NCI-H187 treated with DMSO at 0.1 percent for 48 hours (cell line): ENCODE measurements at regions not wholly inside any gene's neighbourhood (a gene's known extent, or its start where the extent isn't known, plus 50 kb on each side); places are given as distances from the start of the nearest gene placed in this dataset.
"Not testable (repeated sequence)": the region's sequence is repeated elsewhere in the genome, so short reads cannot be mapped to it uniquely, and the experiment has no call there.

ENCODE experiments used
- DNase-seq: peaks from one replicate; lab custom pipeline; 2025; lab: John Stamatoyannopoulos, UW

DNA sequence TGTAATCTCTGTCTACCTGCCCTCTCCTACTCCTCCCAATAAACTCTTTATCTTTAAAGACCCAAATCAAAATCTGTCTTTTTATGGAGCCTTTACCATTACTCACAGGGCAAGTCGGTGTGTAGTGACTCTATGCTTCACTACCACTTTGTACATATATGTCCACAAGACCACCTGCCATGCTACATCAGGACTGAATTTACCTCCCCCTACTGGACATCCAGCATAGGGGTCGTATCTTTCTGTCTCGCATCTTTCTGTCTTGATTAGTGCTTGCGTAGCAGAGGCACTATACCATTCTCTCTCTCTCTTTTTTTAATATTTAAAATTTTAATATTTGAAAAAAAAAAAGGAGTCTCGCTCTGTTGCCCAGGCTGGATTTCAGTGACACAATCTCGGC, 587.5 kb downstream of the SOX5 start:
- DNase-seq, result no peak

DNA sequence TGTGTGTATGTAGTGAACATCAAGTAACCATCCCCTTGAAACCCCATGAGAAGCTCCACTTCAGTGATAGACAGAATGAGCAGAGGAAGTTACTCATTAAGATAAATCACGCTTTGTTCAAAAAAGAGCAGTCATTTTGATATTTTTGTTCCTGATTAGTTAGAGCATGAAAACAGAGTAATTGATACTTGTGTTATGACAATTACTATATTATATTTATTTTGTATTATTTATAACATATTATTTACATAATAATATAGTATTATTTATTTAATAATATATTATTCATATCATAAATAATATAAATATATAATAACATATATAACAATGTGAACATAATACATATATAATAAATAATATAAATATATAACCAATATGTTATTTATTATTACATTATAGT, 580.9 kb downstream of the SOX5 start:
- no peak for DNase-seq

DNA sequence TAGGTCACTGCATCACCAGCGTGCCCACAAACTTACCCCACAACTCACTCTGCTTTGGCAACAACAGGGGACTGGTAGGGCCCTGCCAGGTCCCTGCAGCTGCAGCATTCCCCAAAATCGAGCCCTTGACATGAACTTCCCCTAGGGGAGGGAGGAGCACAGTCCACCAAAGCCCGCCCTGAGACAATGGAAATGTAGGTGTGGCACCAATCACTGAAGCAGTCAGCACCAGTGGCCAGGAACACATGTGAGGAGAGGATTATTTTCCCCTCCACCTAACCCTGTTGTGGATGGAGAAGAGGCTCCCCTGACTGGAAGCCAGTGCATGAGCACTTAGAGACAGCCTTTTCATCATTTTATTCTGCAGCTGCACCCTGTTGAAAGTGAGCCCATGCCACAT, 573.8 kb downstream of the SOX5 start:
- DNase-seq, result no peak

DNA sequence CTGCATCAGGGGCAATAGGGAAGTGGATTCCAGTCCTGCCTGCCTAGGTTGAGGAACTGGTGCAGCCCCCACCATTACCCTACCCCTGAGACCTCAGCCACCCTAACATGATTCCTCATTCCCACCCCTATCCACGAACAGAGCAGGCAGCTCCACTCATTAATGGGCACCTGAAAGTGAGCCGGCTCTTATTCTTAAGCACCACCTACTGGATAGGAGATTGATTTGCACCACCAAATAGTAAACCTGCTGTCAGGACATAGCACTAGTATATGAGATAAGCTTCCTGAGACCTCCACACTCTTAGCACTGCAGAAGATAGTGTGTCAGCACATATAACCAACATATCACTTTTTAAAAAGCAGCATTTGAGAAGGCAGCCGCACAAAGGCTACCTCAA, 573.2 kb downstream of the SOX5 start:
- no peak for DNase-seq

DNA sequence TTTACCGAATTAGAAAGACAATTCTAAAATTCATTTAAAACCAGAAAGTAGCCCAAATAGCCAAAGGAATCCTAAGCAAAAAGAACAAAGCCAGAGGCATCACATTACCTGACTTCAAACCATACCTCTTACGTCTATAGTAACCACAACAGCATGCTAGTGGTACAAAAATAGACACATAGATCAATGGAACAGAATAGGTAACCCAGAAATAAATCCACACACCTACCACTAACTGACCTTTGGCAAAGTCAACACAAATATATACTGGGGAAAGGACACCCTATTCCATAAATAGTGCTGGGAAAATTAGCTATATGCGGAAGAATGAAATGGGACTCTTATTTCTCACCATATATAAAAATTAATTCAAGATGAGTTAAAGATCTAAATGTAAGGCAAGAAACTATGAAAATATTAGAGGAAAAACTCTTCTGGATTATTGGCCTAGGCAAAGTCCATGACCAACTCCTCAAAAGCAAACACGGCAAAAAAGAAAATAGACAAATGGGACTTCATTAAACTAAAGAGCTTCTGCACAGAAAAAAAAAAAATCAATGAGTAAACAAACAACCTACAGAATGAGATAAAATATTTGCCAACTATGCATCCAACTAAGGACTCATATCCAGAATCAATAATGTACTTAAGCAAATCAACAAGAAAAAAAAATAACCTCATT, 568.9 kb downstream of the SOX5 start:
- DNase-seq, result no peak

DNA sequence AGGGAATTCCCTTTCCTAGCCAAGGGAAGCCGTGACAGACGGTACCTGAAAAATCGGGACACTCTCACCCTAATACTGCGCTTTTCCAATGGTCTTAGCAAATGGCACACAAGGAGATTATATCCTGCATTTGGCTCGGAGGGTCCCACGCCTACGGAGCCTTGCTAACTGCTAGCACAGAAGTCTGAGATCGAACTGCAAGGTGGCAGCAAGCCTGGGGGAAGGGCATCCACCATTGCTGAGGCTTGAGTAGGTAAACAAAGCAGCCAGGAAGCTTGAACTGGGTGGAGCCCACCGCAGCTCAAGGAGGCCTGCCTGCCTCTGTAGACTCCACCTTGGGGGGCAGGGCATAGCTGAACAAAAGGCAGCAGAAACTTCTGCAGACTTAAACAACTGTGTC, 560.6 kb downstream of the SOX5 start:
- DNase-seq, result not testable (repeated sequence)

DNA sequence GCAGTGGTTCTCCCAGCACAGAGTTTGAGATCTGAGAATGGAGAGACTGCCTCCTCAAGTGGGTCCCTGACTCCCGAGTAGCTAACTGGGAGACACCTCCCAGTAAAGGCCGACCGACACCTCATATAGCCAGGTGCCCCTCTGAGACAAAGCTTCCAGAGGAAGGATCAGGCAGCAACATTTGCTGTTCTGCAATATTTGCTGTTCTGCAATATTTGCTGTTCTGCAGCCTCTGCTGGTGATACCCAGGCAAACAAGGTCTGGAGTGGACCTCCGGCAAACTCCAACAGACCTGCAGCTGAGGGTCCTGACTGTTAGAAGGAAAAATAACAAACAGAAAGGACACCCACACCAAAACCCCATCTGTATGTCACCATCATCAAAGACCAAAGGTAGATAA, 560.2 kb downstream of the SOX5 start:
- not testable (repeated sequence) for DNase-seq

DNA sequence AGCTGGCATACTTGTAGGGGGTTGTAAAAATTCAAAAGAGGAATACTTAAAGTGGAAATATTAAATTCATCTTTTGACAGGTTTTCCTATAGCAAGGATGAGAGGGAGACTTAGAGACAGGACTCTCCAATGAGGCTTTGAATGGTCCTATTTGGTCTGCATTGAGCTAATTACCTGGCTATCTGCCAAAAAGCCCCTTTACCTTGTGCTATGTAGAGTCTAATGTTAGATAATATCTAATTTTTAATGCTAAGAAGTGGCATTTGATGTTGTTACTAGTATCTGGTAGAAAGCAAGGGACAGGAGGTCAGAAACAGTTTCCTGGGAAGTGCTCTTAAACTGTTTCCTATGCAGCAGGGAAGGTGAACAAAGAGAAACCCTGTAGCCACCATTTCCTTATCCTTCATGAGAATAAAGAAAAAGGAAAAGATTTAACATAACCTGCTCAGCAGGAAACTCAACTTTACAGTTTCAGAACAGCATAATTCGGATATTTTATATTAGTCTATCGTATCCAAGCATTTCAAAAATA, 550.0 kb downstream of the SOX5 start:
- no peak for DNase-seq

DNA sequence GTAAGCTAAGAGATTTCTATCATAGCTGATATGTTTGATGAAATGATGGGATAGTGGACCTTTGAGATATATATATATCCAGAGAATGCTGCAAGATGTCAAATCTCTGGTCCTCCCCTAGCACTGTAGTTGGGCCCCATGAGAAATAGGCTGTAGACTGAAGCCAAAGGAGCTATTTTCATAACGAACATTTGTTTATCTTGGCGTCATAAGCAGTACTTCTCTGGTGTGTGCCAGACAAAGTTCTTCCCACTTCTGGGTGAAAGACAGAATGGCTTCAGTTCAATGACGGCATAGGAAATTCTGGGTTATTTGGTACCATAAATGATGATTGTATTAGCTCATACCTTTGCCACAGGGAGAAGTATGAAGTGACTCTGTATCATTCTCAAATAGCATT, 534.3 kb downstream of the SOX5 start:
- DNase-seq, result no peak

DNA sequence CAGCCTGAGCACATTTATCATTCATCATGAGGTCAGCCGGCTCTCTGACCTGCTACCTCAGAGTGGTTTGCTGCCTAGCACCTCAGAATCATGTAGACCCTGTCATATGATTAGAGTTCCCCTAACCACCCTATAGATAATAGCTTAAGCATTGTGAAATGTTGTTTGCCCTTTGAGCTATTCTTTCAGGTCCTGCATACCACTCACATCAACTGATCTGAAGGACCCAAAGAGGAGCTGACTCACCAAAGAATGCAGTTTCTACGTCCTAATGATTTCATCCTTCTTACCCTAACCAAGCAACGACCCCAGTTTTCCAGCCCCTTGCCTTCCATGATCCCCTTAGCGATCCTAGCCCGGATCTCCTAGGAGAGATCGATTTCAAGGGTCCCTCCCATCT, 527.9 kb downstream of the SOX5 start:
- DNase-seq, result no peak

DNA sequence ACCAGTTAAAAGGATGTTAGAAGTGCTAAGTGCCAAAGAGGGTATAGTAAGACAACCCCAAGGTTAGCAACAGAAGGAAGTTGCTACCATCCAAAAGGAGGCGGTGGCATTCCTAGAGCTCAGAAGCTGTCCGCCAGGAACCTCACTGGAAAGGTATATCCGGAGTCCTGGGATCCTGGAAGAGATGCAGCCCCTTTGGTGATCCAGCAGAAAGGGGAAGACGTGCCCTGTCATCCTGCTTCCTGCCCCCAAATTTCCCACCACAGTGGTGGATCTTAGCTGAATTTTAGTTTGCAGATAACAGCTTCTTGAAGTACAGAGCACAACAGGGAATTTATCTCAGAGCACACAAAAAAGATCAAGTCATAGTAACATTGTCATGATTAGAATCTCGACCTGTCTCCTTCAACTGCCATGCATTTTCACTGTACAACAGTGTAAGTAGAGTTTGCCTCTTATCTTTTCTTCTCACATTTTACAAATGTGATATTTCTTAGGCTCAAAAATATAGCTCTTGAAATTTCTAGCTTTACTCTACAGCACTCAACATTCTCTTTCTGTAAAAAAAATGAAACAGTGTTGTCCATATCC, 526.3 kb downstream of the SOX5 start:
- DNase-seq, result no peak

DNA sequence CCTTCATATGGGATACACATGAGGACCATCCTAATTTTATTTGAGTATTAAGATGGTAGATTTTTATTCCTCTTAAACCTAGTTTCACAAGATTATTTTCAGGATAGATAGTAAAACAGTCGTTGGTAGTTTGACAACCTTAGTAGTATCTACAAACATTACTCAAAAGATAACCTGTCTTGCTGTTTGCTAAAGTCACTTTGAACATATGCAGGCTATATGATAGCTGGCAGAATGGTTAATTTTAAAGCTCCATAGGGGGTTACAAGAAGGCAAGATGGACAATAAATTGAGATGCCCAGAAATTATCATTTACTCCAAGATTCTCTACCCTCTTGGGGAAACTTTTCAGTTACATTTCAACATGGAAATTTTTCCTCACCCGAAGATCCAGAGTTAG, 525.7 kb downstream of the SOX5 start:
- no peak for DNase-seq

DNA sequence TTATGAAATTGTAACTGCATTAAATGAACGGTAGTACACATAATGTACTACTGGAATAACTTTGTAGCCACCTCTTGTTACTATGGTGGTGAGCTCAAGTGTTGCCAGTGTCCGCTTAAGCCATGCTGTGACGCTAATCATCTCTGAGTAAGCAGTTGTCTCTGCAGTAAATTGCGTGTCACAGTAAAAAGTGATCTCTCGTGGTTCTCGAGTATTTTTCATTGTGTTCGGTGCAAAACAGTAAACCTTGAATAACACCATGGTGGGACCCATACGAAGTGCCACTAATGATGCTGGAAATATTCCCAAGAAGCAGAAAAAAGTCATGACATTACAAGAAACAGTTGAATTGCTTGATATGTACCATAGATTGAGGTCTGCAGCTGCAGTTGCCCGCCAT, 524.8 kb downstream of the SOX5 start:
- DNase-seq, result no peak

DNA sequence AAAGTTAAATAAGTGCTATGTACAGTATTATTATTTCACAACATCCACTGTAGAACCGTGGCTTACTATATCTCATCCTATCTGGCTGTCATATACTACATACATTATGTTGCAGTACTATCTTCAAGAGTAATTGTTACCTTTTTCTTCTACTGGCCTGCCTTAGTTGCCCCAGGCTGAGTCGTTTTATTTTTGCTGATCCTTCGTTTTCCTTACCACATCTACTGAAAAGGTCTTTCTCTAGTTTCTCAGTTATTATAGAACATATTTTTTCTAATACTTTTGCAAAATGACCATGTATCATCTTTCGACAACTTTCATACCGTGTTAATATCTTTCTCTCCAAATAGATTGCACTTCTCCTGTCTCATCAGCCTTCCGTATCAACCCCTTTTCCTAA, 523.1 kb downstream of the SOX5 start:
- DNase-seq, result no peak

DNA sequence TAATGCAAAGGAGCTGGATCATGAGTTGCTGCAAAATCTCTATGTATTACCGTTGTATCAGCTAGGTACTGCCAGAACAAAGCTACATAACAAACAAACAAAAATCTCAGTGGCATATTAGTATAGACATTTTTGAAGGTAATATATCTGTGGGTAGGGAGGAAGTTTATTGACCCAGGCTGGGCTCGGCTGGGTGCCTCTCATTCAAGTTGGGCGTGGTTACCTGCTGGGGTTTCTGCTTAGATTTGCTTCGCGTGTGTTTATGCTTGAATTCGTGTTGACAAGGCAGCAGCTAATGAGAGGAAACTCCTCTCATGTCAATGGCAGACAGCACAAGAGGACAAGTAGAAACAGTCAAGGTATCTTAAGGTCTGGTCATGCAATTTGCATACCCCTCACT, 520.7 kb downstream of the SOX5 start:
- DNase-seq, result no peak

DNA sequence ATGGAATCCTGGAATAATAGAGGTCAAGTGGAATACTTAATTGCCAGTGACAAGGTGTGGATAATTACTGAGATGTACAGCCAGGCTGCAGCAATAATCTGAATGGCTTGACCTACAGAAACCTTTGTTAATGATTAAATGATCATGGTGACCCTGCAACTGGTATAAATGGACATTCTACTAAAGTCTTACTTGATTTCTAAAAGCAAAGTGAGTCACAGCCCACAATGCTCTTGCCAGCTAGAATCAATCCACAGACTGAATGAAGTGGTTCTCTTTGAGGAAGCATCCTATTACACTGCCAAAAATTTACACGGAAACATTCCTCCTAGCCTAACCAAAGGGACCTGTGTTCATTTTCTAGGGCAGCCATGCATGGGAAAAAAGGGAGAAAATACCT, 518.5 kb downstream of the SOX5 start:
- DNase-seq, result no peak

DNA sequence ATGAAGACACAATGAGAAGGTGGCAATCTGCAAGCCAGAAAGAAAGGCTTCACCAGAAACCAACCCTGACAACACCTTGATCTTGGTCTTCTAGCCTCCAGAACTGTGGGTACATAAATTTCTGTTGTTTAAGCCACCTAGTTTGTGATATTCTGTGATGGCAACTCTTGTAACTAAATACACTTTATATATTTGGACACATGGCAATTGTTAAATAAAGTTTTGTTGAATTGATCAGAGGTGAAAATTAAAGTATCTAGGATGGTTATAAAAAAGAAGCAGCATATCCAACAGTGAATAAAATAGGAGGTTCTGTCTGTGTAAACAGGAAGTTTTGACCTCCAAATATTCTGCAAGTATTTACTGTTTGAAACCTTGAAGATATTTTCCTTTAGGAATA, 516.3 kb downstream of the SOX5 start:
- DNase-seq, result no peak

DNA sequence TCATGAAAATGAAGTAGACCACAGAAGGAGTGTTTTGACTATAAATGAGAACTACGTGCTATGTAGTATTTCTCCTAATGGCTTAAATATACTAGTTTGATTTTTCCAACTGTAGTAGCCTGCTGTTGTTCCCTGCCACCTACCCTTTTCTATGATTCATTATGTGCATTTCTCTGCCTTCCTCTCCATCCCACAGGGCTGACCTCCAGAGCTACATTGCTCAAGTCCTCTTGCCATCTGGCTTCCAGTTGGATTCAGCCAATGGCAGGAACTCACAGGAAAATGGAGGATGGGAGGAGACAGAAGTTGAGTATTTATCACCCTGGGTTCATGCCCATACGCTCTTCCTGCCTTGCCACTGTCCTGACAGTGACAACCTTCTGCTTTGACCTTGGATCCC, 515.3 kb downstream of the SOX5 start:
- DNase-seq, result no peak

DNA sequence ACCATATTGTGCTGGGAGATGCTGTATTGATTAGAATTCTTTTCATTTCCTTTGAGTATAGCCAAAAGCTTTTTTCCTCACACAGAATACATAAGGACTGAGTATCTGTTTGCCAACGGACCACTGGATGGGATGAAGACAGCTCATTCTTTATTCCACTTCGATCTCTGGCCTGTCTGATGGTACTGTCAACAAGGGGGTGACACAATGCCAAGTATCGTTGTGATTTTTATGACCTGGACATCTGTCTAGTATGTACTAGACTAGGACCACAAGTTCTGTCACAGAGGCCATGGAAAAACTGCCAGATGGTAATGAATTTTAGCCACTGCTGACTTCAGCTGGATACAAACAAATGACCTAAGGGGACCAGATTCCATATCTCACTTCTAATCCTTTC, 502.7 kb downstream of the SOX5 start:
- DNase-seq, result no peak

DNA sequence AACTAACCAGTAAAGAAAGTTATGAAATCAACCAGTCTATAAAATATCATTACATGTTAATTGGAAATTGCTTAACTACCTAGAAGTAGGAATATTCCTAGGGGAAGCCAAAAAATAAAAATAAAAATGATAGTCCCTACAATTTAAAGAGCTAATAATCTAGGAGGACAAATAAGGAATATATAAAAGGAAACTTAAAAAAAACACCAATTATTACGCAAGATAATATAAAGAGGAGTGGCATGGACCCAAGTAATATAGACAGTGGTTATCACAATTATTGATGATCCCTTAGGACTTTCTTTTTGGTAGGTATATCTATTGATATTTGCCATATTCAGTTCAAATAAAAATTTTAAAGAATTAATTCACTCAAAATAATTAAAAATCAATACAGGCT, 498.7 kb downstream of the SOX5 start:
- DNase-seq, result no peak

DNA sequence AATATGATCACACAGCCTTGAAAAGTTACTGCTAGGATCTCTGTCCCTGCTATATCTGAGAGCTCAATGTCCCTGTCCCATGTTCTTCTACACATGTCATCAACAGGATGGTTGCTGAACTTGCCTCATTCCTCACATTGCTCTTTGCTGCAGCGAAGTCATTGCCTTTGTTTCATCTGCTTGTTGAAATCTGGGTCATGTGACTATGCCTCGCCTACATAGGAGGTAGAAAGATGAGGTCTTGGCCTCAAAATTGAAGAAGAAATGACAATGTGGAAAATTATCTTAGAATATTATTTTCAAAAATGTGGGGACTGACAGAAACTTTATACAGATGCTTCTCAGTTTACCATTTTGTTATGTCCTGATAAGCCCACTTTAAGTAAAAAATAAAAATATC, 494.2 kb downstream of the SOX5 start:
- DNase-seq, result no peak

DNA sequence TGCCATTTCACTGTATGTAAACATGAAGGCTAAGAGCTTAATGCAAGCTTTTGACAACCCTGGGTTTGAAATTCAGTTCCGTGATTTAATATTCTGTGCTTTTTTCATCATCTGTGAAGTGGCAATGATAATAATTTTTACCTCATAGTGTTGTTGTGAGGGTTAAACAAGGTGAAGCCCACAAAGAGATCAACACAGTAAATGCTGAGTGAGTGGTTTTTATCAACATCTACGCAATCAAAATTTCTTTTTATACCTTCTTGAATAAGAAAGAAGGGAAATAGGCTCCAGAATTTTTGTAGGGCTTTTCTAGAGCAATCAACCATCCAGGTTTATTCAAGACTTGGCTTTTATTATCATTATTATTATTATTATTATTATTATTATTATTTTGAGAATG, 490.8 kb downstream of the SOX5 start:
- no peak for DNase-seq

DNA sequence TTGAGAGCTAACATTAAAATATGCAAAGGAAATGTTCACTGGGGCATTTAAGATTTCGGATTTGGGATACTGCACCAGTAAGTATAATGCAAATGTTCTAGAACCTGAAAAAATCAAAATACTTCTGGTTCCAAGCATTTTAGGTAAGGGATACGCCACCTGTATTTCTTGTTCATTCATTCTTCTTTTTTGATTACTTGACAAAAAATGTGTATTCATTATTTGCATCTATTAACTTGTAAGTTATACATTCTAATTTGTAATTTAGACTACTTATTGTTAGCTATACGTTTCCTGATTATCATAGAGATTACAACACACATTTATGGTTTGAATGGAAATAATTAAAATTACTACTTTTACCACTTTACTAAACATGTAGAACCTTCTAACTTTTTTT, 486.9 kb downstream of the SOX5 start:
- no peak for DNase-seq

DNA sequence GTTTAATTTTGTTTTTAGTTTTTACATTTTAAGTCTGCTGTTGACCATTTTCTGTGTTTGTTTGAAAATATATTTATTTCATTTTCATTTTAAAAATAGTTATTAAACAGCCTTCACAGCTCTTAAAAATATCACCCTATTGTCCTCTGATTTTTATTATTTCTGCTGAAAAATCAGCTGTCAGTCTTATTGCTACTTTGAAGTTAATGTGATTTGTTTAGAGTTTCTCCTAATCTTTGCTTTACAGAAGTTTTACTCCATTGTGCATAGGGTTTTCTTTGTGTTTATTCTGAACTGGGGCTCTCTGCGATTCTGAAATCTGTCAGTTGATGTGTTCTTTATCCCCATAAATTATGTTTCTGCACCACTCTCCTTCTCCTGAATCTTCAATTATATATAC, 486.3 kb downstream of the SOX5 start:
- no peak for DNase-seq
